Smooth muscle cell (in vitro differentiated cells): ENCODE measurements at regions not wholly inside any gene's neighbourhood (a gene's known extent, or its start where the extent isn't known, plus 50 kb on each side); places are given as distances from the start of the nearest gene placed in this dataset.

ENCODE experiments used
- DNase-seq: peaks from one replicate; lab custom pipeline; 2025; ENCODE audit not compliant: unreplicated experiment; lab: John Stamatoyannopoulos, UW
- H2AFZ ChIP-seq: fragments of 200-600 bp; sonication (generic); 2 replicates; pipeline ENCODE4 v1.6.0; 2016; ENCODE audit warnings: antibody characterized with exemption, low read depth, mild to moderate bottlenecking
- H3F3A ChIP-seq: fragments of 200-600 bp; sonication (generic); 2 replicates; pipeline ENCODE4 v1.6.0; 2017; ENCODE audit warnings: antibody characterized with exemption, low read depth
- H3K27ac ChIP-seq: fragments of 200-600 bp; sonication (generic); 2 replicates; pipeline ENCODE4 v1.5.1; 2016; ENCODE audit warnings: low read depth, mild to moderate bottlenecking
- H3K27me3 ChIP-seq: fragments of 200-600 bp; sonication (generic); 2 replicates; pipeline ENCODE4 v1.6.1; 2016; ENCODE audit warnings: low read depth, mild to moderate bottlenecking
- H3K36me3 ChIP-seq: fragments of 200-600 bp; sonication (generic); 2 replicates; pipeline ENCODE4 v1.5.1; 2016; ENCODE audit warnings: low read depth
- H3K4me1 ChIP-seq: fragments of 200-600 bp; sonication (generic); 2 replicates; pipeline ENCODE4 v1.5.1; 2016; ENCODE audit warnings: low read depth
- H3K4me2 ChIP-seq: fragments of 200-600 bp; sonication (generic); 2 replicates; pipeline ENCODE4 v1.6.0; 2016; ENCODE audit warnings: mild to moderate bottlenecking
- H3K4me3 ChIP-seq: fragments of 200-600 bp; sonication (generic); 2 replicates; pipeline ENCODE4 v1.5.1; 2016; ENCODE audit warnings: mild to moderate bottlenecking
- H3K79me2 ChIP-seq: fragments of 200-600 bp; sonication (generic); 2 replicates; pipeline ENCODE4 v1.6.0; 2016; ENCODE audit warnings: low read depth, mild to moderate bottlenecking
- H3K9ac ChIP-seq: fragments of 200-600 bp; sonication (generic); 2 replicates; pipeline ENCODE4 v1.6.0; 2016; ENCODE audit warnings: low read depth
- H3K9me3 ChIP-seq: fragments of 200-600 bp; sonication (generic); replicated peaks from 2 replicates; pipeline ENCODE4 v1.5.1; 2016; ENCODE audit warnings: low read depth
- H4K20me1 ChIP-seq: fragments of 200-600 bp; sonication (generic); 2 replicates; pipeline ENCODE4 v1.6.0; 2016; ENCODE audit warnings: low read depth
- CTCF ChIP-seq: fragments of 200-600 bp; sonication (generic); IDR thresholded peaks from 2 replicates; pipeline ENCODE4 v1.5.1; 2017; ENCODE audit warnings: borderline replicate concordance, mild to moderate bottlenecking, antibody characterized with exemption; ENCODE audit not compliant: insufficient read depth, poor library complexity, severe bottlenecking
- WGBS: methylation state at CpG from one replicate; pipeline ENCODE4 v1.1.7; 2016; ENCODE audit warnings: low lambda C conversion rate; 5-methylcytosine and 5-hydroxymethylcytosine counted together

GRCh38 chr1:82073071-82073470 is 272.3 kb downstream of the ADGRL2 start:
- Histone ChIP-seq H3K27ac (no peak overlapping the region), H3K4me3 (no peak overlapping the region), H3F3A (no peaks in the 10 kb centered on the region), H4K20me1 (no peaks in the 10 kb centered on the region), H2AFZ (no peak overlapping the region), H3K4me1 (no peaks in the 10 kb centered on the region), H3K27me3 (no peaks in the 10 kb centered on the region), H3K4me2 (no peak overlapping the region), H3K9ac (no peak overlapping the region), H3K36me3 (no peaks in the 10 kb centered on the region), H3K9me3 (no peaks in the 10 kb centered on the region), H3K79me2 (no peaks in the 10 kb centered on the region)
- WGBS = 90% methylated on average over 1 of the region's 1 CpG
- no peak for TF ChIP-seq CTCF
- DNase-seq = no peak

- no peak overlapping the region for H3K4me3 ChIP-seq
- H3K27me3 ChIP-seq = no peaks in the 10 kb centered on the region
- H3K36me3 ChIP-seq = no peaks in the 10 kb centered on the region
- H3K9ac ChIP-seq = no peak overlapping the region
- DNase-seq = no peak
- no peaks in the 10 kb centered on the region for H4K20me1 ChIP-seq
- no peaks in the 10 kb centered on the region for H3K4me1 ChIP-seq
- H3K27ac ChIP-seq = no peak overlapping the region
- no peak overlapping the region for H3K4me2 ChIP-seq
- no peaks in the 10 kb centered on the region for H3K9me3 ChIP-seq
- WGBS = 95% methylated on average over 4 of the region's 4 CpGs
- no peak overlapping the region for H2AFZ ChIP-seq
- TF ChIP-seq CTCF = no peak
- H3F3A ChIP-seq = no peaks in the 10 kb centered on the region
- no peaks in the 10 kb centered on the region for H3K79me2 ChIP-seq
Measured at GRCh38 chr1:82065916-82066315, 265.2 kb downstream of the ADGRL2 start.

- 28% methylated on average over 1 of the region's 1 CpG for WGBS
- no peak overlapping the region for H3K4me3 ChIP-seq
- no peaks in the 10 kb centered on the region for H3K79me2 ChIP-seq
- no peak for DNase-seq
- no peaks in the 10 kb centered on the region for H3K36me3 ChIP-seq
- no peak overlapping the region for H3K27ac ChIP-seq
- no peaks in the 10 kb centered on the region for H3K9me3 ChIP-seq
- no peaks in the 10 kb centered on the region for H3F3A ChIP-seq
- H2AFZ ChIP-seq = no peak overlapping the region
- no peak overlapping the region for H3K9ac ChIP-seq
- H4K20me1 ChIP-seq = no peaks in the 10 kb centered on the region
- H3K4me1 ChIP-seq = no peaks in the 10 kb centered on the region
- H3K27me3 ChIP-seq = no peaks in the 10 kb centered on the region
- no peak overlapping the region for H3K4me2 ChIP-seq
- no peak for TF ChIP-seq CTCF
Measured at GRCh38 chr1:82064691-82065090, 264.0 kb downstream of the ADGRL2 start.

GRCh38 chr1:82062206-82062605 is 261.5 kb downstream of the ADGRL2 start:
- Histone ChIP-seq H3K27me3 (no peaks in the 10 kb centered on the region), H3K27ac (no peak overlapping the region)
- WGBS = 49% methylated on average over 2 of the region's 2 CpGs

More at GRCh38 chr1:82062206-82062605, 261.5 kb downstream of the ADGRL2 start:
- Histone ChIP-seq H3K79me2 (no peaks in the 10 kb centered on the region), H2AFZ (no peak overlapping the region), H3F3A (no peaks in the 10 kb centered on the region), H4K20me1 (no peaks in the 10 kb centered on the region), H3K9ac (no peak overlapping the region), H3K36me3 (no peaks in the 10 kb centered on the region), H3K4me3 (no peak overlapping the region), H3K4me2 (no peak overlapping the region), H3K4me1 (no peaks in the 10 kb centered on the region), H3K9me3 (no peaks in the 10 kb centered on the region)
- no peak for DNase-seq
- no peak for TF ChIP-seq CTCF
